ENCODE measurements at regions not wholly inside any gene's neighbourhood (a gene's known extent, or its start where the extent isn't known, plus 50 kb on each side); places are given as distances from the start of the nearest gene placed in this dataset.

- TF ChIP-seq, protein P1, sequence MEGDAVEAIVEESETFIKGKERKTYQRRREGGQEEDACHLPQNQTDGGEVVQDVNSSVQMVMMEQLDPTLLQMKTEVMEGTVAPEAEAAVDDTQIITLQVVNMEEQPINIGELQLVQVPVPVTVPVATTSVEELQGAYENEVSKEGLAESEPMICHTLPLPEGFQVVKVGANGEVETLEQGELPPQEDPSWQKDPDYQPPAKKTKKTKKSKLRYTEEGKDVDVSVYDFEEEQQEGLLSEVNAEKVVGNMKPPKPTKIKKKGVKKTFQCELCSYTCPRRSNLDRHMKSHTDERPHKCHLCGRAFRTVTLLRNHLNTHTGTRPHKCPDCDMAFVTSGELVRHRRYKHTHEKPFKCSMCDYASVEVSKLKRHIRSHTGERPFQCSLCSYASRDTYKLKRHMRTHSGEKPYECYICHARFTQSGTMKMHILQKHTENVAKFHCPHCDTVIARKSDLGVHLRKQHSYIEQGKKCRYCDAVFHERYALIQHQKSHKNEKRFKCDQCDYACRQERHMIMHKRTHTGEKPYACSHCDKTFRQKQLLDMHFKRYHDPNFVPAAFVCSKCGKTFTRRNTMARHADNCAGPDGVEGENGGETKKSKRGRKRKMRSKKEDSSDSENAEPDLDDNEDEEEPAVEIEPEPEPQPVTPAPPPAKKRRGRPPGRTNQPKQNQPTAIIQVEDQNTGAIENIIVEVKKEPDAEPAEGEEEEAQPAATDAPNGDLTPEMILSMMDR (IDR thresholded peaks at IDR 0.05; ENCODE audit: low read depth, low read length, missing control alignments), result no peak
- no peak for DNase-seq (ENCODE audit: low read depth)
- in situ Hi-C loops (cut with HindIII; ENCODE audit: low sequenced_read_pairs), result no loop called here
- no peak overlapping the region for H3K4me3 ChIP-seq (ENCODE audit: low read depth, low read length)
These were observed 279.4 kb upstream of the WWC1 start for GRCh38 chr5:168012006-168012405.

DNA sequence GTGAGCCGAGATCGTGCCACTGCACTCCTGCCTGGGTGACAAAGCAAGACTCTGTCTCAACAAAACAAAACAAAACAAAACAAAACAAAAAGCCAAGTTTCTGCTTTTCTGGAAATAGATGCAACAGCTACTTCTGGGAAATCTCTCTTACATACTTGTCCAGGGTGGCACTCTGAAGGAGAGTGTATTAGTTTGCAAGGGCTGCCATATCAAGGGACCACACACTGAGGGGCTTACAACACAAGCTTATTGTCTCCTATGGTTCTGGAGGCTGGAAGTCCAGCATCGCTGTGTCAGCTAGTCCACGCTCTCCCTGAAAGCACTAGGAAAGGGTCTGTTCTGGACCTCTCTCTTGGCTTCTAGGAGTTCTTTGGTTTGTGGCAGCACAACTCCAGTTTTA is 277.9 kb upstream of the WWC1 start:
- in situ Hi-C loops (cut with HindIII; ENCODE audit: low sequenced_read_pairs), result no loop called here

DNA sequence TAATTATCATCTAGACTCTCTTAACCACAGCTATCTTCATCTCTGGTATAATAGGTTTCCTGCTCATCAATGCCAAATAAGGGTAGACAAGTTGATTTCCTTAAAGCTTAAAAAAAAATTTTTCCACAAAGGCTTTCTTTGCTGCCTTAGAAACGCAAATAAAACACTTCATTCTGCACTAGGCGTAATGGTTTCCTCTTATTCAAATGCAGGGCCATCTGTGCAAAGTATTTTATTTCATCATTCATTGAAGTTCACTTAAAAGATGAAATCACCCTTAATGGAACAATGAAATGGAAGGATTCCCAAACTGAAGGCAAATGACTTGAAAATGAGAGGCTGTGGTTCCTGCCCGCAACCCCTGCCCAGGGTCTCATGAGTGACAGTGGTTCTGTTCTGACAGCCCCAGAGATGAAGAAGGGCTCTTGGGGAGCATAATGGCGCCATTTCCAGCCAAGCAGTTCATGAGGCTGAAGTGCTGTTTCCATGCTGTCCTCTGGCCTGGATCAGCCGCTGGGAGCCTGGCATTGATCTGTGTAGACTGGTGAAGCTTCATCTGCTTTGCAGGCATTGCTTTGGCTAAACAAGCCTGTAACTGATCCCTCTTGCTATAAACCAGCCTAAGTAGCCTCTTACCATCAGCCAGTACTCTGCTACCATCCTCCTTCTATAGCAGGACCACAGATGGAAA is 276.9 kb upstream of the WWC1 start:
- TF ChIP-seq, protein P1 (IDR thresholded peaks at IDR 0.05; ENCODE audit: low read depth, low read length, missing control alignments), result no peak
- DNase-seq (ENCODE audit: low read depth), result no peak
- H3K4me3 ChIP-seq (ENCODE audit: low read depth, low read length), result no peak overlapping the region
- in situ Hi-C loops (cut with HindIII; ENCODE audit: low sequenced_read_pairs), result no loop called here

More for the DNA sequence above, 277.9 kb upstream of the WWC1 start:
- TF ChIP-seq, protein P1 (IDR thresholded peaks at IDR 0.05; ENCODE audit: low read depth, low read length, missing control alignments), result no peak
- no peak for DNase-seq (ENCODE audit: low read depth)
- H3K4me3 ChIP-seq (ENCODE audit: low read depth, low read length), result no peak overlapping the region

DNA sequence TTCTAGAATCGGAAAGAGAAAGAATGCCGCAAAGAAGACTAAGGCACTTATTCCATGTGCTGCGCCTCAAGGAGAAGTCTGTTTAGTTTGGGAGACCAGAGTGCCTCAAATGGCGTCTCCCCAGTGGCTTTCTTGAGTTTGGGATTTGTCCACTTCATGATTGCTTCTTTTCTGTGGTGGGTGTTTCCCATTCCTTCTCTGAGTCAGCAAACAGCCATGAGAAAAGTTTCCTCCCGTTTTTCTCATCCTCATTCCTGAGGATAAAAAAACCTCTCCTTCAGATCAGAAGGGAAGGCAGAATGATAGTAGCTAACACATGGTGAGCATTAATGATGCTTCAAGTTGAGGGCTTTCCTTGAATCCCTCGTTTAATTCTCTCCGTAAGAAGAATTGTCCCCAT is 275.9 kb upstream of the WWC1 start:
- TF ChIP-seq, protein P1 (IDR thresholded peaks at IDR 0.05; ENCODE audit: low read depth, low read length, missing control alignments), result no peak
- H3K4me3 ChIP-seq (ENCODE audit: low read depth, low read length), result no peak overlapping the region
- DNase-seq (ENCODE audit: low read depth), result no peak
- in situ Hi-C loops (cut with HindIII; ENCODE audit: low sequenced_read_pairs), result no loop called here

GRCh38 chr5:168017313-168017712 is 274.1 kb upstream of the WWC1 start:
- TF ChIP-seq, protein P1 (IDR thresholded peaks at IDR 0.05; ENCODE audit: low read depth, low read length, missing control alignments), result no peak
- no peak for DNase-seq (ENCODE audit: low read depth)

GRCh38 chr5:168019143-168019542 is 272.3 kb upstream of the WWC1 start:
- no peak for DNase-seq (ENCODE audit: low read depth)
- TF ChIP-seq, protein P1 (IDR thresholded peaks at IDR 0.05; ENCODE audit: low read depth, low read length, missing control alignments), result no peak
- in situ Hi-C loops (cut with HindIII; ENCODE audit: low sequenced_read_pairs), result no loop called here
- H3K4me3 ChIP-seq (ENCODE audit: low read depth, low read length), result no peak overlapping the region

More at GRCh38 chr5:168017313-168017712, 274.1 kb upstream of the WWC1 start:
- H3K4me3 ChIP-seq (ENCODE audit: low read depth, low read length), result no peak overlapping the region
- in situ Hi-C loops (cut with HindIII; ENCODE audit: low sequenced_read_pairs), result no loop called here

Data from astrocyte of the cerebellum (primary cell).